ENCODE measurements at regions not wholly inside any gene's neighbourhood (a gene's known extent, or its start where the extent isn't known, plus 50 kb on each side); places are given as distances from the start of the nearest gene placed in this dataset.
"Not testable (repeated sequence)": the region's sequence is repeated elsewhere in the genome, so short reads cannot be mapped to it uniquely, and the experiment has no call there.

DNA sequence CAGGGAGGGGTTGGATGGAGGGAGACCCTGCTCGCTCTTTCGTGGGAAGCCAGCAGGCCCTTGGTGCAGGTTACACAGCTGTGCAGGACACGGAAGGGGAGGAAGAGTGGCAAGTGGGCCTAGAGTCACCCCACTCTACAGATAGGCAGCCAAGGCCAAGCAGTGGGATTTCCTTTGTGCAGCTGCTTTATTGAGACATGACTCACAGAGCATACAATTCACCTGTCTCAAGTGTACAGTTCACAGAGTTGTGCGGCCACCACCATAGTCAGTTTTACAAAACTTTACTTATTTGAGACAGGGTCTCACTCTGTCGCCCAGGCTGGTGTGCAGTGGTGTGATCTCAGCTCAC is 91.2 kb upstream of the CIBAR2 start:
- no peak for DNase-seq (ENCODE audit: low read depth)

- no peak for DNase-seq (ENCODE audit: low read depth)
Observed at GRCh38 chr16:85204242-85205010, 92.2 kb upstream of the CIBAR2 start.

DNA sequence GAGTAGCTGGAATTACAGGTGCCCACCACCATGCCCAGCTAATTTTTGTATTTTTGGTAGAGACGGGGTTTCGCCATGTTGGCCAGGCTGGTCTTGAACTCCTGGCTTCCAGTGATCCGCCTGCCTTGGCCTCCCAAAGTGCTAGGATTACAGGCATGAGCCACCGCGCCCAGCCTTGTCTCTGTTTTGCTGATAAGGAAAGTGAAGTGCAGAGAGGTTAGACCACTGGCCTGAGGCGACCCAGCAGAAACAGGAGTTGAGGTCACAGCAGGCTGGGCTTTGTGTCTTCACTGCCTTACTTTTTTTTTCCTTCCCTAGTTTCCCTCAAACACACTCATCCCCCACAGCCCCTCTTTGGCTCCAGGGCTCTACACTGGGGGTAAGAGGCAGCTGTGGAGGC is 93.0 kb upstream of the CIBAR2 start:
- DNase-seq (ENCODE audit: low read depth), result not testable (repeated sequence)

- no peak for DNase-seq (ENCODE audit: low read depth)
Observed at GRCh38 chr16:85205747-85206471, 93.6 kb upstream of the CIBAR2 start.

DNA sequence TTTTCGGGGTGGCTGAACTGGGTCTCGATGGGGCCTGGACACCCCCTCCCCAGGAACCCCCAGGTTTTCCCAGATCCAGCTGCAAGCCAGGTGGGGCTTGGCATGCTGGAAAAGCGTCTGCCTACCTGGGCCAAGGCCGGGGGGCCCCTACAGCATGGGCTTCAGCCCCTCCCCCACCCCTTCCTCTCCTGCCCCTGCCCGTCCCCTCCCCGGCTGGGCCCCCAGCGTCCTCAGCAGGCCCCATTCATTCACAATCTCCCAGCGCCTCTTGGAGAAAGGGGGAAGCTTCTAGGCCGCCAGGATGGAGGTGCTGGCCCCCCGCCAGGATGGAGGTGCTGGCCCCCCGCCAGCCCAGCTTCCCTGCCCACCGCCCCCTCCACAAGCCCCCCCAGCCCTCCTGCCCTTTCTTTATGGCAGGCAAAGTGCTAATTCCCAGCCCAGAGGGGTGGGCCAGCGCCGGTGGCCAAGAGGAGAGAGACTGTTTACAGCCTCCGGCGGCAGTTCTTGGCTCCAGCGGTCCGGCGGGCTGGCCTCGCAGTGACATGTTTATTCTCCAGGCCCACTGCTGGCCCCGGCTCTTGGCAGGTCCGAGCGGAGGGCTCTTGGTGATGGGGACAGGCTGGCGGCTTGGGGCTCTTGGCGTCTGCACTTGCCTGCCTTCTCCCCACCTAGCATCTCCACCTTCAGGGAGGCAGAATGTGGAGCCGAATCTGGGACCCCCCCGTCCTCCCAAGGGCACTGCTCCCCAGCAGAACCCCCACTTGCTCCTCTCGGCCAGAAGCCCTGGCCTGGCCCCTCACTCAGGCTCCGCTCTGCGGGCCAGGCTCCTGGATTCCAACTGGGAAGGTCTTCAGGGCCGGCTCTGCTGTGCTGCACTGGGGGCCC is 94.4 kb upstream of the CIBAR2 start:
- DNase-seq (ENCODE audit: low read depth), result no peak

GRCh38 chr16:85207357-85207921 is 95.2 kb upstream of the CIBAR2 start:
- DNase-seq (ENCODE audit: low read depth), result no peak

DNA sequence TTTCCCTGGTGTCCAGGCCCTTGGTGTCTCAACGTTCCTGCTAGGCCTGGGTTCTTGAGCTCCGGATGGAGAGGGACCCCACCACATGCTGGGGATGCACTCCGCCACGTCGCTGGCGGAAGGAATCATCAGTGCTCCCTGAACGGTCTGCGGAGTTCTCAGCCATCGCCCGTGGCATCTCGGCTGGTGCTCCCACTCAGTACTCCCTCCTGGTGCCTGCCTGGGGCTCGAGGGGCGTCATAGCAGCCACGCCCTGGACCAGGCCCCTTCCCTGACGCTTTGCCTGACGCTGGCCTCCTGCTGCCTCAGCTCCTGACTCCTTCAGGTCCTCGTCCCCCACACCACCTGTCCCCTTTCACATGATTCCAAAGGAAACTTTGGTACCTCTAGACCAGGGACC is 95.9 kb upstream of the CIBAR2 start:
- DNase-seq (ENCODE audit: low read depth), result no peak

DNA sequence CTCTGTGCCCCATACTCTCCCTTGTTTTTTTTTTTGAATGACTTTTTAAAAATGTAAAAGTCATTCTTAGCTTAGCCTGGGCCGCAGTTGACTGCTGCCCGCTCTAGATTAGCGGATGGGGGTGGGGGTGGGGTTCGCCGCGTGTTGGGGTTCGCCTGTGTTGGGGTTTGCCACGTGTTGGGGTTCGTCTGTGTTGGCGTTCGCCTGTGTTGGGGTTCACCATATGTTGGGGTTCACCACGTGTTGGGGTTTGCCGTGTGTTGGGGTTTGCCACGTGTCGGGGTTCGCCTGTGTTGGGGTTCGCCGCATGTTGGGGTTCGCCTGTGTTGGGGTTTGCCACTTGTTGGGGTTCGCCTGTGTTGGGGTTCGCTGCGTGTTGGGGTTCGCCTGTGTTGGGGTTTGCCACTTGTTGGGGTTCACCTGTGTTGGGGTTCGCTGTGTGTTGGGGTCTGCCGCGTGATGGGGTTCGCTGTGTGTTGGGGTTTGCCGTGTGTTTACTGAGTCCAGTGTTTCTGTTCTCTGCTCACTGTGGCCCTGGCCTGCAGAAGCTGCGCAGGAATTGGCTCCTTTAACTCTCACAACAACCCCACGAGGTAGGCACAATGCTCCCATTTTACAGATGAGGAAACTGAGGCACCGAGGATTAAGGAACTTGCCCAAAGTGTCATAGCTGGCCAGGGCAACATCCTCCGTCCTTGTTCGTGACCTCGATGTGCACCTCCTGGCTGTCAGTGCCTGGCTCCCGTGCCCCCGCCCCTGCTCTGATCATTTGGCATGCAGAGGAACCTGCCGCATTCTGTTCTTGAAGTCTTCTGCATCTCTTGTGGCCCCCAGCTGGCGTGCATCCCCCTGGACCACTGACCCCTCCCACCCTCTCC is 96.6 kb upstream of the CIBAR2 start:
- DNase-seq (ENCODE audit: low read depth), result no peak

- DNase-seq (ENCODE audit: low read depth), result no peak
Observed at GRCh38 chr16:85209526-85210121, 97.4 kb upstream of the CIBAR2 start.

DNA sequence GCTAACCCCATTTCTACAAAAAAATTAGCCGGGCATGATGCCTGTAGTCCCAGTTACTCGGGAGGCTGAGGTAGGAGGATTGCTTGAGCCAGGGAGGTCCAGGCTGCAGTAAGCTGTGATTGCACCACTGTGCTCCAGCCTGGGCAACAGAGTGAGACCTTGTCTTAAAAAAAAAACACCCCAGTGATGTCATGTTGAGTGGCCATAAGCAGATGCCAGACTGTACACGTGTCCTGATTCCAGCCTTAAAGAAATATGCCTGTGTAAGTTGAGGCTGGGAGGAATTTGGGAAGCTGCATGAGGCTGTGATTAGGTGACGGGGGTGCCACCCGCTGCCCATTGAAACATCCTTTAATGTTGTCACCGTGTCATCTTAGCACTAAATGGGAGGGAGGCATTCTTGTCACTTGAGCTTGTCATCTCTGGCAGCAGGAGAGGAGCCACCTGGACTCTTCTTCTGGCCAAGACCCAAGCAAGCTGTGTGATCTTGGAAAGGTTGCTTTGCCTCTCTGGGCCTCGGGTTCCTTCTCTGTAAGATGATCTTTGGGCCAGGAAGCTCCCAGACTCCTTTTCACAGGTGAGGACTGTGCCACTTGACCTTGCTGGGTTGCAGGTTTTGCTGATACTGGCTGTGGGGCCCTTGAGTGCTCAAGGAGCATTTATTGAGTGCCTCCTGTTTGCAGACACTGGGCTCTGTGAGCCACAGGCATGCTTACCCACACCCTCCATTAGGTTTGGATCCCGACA is 98.3 kb upstream of the CIBAR2 start:
- DNase-seq (ENCODE audit: low read depth), result peak; percentile 79

DNA sequence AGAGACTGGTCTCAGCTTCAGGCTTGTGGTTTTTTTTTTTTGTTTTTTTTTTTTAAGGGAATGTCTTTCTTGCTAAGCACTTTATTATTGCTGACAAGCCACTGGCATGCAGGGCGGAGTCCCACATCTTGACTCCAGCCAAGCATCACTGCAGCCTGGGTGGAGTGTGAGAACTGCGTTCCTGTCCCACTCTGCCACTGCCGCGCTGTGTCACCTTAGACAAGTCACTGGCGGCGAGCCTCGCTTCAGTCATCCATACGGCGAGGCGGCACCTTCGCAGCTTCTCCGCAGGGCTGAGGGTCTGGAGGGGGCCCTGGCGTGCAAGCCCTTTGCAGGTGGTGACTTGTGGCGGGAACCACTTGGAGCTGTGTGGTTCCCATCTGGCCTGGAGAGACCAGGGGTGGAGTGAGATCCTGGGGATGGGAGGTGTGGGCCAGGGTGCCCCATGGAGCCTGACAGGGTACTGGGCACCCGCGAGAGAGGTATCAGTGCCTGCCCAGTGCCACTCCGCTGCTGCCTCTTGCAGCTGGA is 99.1 kb upstream of the CIBAR2 start:
- peak; percentile 71 for DNase-seq (ENCODE audit: low read depth)

DNA sequence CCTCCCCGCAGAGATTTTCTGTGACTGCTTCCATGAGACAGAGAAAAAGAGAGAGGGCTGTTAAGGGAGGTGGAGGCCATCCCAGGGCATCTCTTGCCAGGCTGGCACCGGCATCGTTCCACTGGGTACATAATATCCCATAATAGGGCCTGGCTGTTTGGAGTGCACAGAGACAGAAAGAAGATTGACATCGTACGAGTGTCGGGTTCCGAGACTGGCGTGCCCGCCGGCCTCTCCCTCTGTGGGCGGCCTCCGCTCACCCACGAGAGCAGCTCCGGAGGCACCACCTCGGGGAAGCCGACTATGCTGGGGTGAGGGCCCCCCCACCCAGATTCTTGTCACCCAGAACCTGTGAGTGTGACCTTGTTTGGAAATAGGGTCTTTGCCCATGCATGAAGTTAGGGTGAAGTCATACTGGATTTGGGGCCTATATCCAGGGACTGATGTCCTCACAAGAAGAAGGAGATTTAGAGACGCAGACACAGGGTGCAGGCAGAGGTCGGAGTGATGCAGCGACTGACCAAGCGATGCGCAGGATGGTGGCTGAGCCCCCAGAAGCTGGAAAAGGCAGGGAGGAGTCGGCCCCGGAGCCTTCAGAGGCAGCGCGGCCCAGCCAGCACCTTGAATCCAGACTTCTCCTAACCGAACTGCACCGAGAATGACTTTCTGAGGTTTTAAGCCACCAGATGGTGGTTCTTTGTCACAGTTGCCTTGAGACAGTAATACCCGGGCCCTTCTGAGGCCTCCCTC is 101.8 kb upstream of the CIBAR2 start:
- no peak for DNase-seq (ENCODE audit: low read depth)

GRCh38 chr16:85215478-85216118 is 103.3 kb upstream of the CIBAR2 start:
- no peak for DNase-seq (ENCODE audit: low read depth)

- no peak for DNase-seq (ENCODE audit: low read depth)
Observed at GRCh38 chr16:85216522-85217375, 104.5 kb upstream of the CIBAR2 start.

DNA sequence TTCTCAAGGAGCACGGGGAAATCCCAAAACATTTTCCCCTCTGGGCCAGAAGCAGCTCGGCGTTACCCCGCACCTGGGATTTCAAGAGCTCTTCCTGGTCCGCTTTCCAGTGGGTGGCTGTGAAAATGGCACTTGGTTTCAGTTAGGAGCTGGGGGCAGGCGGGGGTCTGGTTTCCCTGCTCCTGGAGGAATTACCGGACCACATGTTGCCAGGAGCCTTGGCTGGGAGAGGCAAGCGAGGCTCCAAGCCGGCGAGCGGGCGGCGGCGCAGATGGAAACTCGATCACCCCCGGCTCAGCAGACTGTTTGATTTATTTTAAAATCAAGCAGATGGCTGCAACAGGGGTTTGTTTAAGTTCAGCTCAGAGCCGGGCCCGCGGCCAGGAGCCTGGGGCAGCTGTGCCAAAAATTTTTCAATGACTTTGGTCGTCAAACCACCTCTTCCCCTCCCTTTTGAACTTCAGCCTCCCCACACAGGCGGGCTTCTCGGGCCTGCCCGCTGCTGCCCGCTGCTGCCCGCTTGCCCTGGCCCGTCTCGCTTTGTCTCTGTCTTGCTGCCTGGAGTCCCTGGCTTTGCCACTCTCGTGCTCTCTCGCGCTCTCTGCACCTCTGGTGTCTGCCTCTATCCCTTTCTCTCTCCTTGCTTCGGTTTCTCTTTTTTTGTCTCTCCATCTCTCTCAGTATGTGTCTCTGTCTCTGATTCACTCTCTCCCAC is 108.0 kb upstream of the CIBAR2 start:
- DNase-seq (ENCODE audit: low read depth), result no peak

GRCh38 chr16:85220964-85221731 is 108.9 kb upstream of the CIBAR2 start:
- DNase-seq (ENCODE audit: low read depth), result no peak

All from HS-27A (cell line).